ENCODE measurements at regions not wholly inside any gene's neighbourhood (a gene's known extent, or its start where the extent isn't known, plus 50 kb on each side); places are given as distances from the start of the nearest gene placed in this dataset.

DNA sequence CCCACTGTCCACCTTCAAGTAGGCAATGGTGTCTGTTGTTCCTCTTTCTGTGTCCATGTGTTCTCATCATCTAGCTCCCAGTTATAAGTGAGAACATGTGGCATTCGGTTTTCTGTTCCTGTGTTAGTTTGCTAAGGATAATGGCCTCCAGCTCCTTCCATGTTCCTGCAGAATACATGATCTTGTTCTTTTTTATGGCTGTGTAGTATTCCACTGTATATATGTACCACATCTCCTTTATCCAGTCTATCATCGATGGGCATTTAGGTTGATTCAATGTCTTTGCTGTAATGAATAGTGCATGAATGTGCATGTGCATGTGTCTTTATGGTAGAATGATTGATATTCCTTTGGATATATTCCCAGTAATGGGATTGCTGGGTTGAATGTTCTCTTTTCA lies 123.3 kb upstream of the LHX5 start:
- no peak overlapping the region for H3K27ac ChIP-seq (ENCODE audit: low read depth, low read length)
- Mint-ChIP-seq H3K9me3 (peaks cover 0 to 16% (median 1%) of the 10 kb centered on the region in 5 donors), H3K4me3 (no peak overlapping the region), H3K4me1 (peaks cover 0 to 13% (median 5%) of the 10 kb centered on the region in 3 donors), H3K27ac (no peak overlapping the region), H3K27me3 (peaks cover 23 to 37% of the 10 kb centered on the region in 2 donors), H3K36me3 (no peaks in the 10 kb centered on the region)
- ChIA-PET POLR2A (no interaction called here), CTCF (no interaction called here)
- H3K4me3 ChIP-seq (ENCODE audit: low read length), result no peak overlapping the region
- no peaks in the 10 kb centered on the region for H3K9me3 ChIP-seq (ENCODE audit: low read length)
- H3K27me3 ChIP-seq (ENCODE audit: insufficient read depth, low read length, poor library complexity, severe bottlenecking), result no peaks in the 10 kb centered on the region
- no peaks in the 10 kb centered on the region for H3K4me1 ChIP-seq (ENCODE audit: insufficient read depth, low read length)
- DNase-seq, result no peak
- H3K36me3 ChIP-seq (ENCODE audit: insufficient read depth, low read length), result no peaks in the 10 kb centered on the region

DNA sequence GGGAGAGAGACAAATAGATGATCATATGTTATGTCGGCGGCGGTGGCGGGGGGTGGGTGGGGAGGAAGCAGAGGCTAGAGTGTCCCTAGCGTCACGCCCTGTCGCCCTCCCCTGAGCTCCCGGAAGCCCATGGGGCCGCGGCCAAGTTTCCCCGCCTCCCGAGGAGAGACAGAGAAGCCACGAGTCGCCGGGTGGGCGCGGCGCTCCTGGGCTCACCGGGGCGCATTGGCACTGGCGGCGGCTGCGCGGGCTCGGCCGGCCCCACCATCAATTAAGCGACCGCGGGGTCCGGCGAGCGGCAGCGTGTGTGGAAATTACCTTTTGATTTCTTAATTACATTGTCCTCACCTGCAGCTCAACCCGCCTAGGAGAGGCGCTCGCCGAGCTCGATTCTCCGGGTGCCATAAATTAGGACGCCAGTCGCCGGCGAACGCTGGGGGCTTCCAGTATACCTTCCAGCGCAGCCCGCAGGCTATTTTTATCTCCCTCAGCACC lies 119.9 kb upstream of the LHX5 start:
- no peak overlapping the region for H3K27ac Mint-ChIP-seq
- peaks cover 0 to 7% (median 0%) of the 10 kb centered on the region in 3 donors for H3K36me3 Mint-ChIP-seq
- no peaks in the 10 kb centered on the region for H3K27me3 ChIP-seq (ENCODE audit: insufficient read depth, low read length, poor library complexity, severe bottlenecking)
- ChIA-PET POLR2A (no interaction called here), CTCF (interaction anchor here (0.6 kb wide), 1 partner anchor 394 kb away, joined by 3 read pairs; no protein-coding TSS in a partner anchor)
- H3K4me1 Mint-ChIP-seq, result peaks cover 0 to 13% (median 5%) of the 10 kb centered on the region in 3 donors
- H3K9me3 Mint-ChIP-seq, result peaks cover 0 to 25% (median 6%) of the 10 kb centered on the region in 5 donors
- no peaks in the 10 kb centered on the region for H3K9me3 ChIP-seq (ENCODE audit: low read length)
- peak overlapping the region; percentile 43 for H3K27ac ChIP-seq (ENCODE audit: low read depth, low read length)
- H3K36me3 ChIP-seq (ENCODE audit: insufficient read depth, low read length), result no peaks in the 10 kb centered on the region
- no peak for DNase-seq
- H3K27me3 Mint-ChIP-seq, result peaks cover 27 to 56% of the 10 kb centered on the region in 2 donors
- H3K4me1 ChIP-seq (ENCODE audit: insufficient read depth, low read length), result no peaks in the 10 kb centered on the region
- H3K4me3 Mint-ChIP-seq, result peak overlapping the region in 2 of 7 donors; percentile 15 to 47
- no peak overlapping the region for H3K4me3 ChIP-seq (ENCODE audit: low read length)

DNA sequence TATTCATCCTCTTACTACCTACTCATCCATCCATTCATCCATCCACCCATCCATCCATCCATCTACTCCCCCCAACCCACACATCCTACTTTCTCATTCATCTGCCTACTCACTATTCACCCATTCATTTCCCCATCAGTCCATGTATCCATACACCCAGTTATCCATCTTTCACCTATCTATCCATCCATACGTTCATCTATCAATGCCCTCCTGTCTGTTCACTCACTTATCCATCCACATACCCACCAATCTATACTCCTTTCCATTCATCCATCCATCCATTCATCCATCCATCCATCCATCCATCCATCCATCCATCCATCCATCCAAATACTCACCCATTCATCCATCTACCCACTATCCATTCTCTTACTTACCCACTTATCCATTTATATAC lies 117.8 kb upstream of the LHX5 start:
- Histone ChIP-seq H3K9me3 (ENCODE audit: low read length) (no peaks in the 10 kb centered on the region), H3K27ac (ENCODE audit: low read depth, low read length) (no peak overlapping the region), H3K36me3 (ENCODE audit: insufficient read depth, low read length) (no peaks in the 10 kb centered on the region), H3K27me3 (ENCODE audit: insufficient read depth, low read length, poor library complexity, severe bottlenecking) (no peaks in the 10 kb centered on the region), H3K4me1 (ENCODE audit: insufficient read depth, low read length) (no peaks in the 10 kb centered on the region), H3K4me3 (ENCODE audit: low read length) (no peak overlapping the region)
- Mint-ChIP-seq H3K27me3 (peaks cover 29 to 59% of the 10 kb centered on the region in 2 donors), H3K9me3 (peaks cover 0 to 19% (median 7%) of the 10 kb centered on the region in 5 donors), H3K4me3 (no peak overlapping the region), H3K36me3 (peaks cover 0 to 7% (median 0%) of the 10 kb centered on the region in 3 donors), H3K27ac (no peak overlapping the region), H3K4me1 (peaks cover 0 to 13% (median 5%) of the 10 kb centered on the region in 3 donors)
- ChIA-PET POLR2A (no interaction called here), CTCF (no interaction called here)
- no peak for DNase-seq

DNA sequence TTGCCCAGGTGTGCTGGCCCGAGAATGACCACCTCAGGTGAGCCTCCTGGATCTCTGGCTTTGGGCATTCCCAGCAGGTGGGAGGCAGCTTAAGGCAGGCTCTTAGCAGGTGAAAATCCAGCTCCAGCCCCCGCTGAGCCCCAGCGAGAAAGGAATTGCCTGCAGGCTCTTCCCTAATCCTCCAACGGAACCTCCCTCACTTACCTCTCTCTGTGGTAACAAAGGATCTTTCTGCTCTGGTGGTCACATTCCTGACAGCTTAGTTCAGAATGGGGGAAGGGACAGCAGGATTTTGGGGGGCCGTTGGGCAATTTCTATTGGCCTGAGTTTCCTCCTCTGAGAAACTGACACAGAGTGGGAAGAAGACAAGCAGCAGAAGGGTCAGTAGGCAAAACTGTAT lies 116.0 kb upstream of the LHX5 start:
- ChIA-PET CTCF (no interaction called here), POLR2A (no interaction called here)
- H3K27ac Mint-ChIP-seq, result no peak overlapping the region
- peaks cover 0 to 19% (median 12%) of the 10 kb centered on the region in 5 donors for H3K9me3 Mint-ChIP-seq
- H3K27me3 Mint-ChIP-seq, result peaks cover 36 to 68% of the 10 kb centered on the region in 2 donors
- Histone ChIP-seq H3K4me1 (ENCODE audit: insufficient read depth, low read length) (no peaks in the 10 kb centered on the region), H3K27me3 (ENCODE audit: insufficient read depth, low read length, poor library complexity, severe bottlenecking) (no peaks in the 10 kb centered on the region), H3K27ac (ENCODE audit: low read depth, low read length) (no peak overlapping the region), H3K36me3 (ENCODE audit: insufficient read depth, low read length) (no peaks in the 10 kb centered on the region), H3K9me3 (ENCODE audit: low read length) (no peaks in the 10 kb centered on the region), H3K4me3 (ENCODE audit: low read length) (no peak overlapping the region)
- H3K4me1 Mint-ChIP-seq, result peaks cover 0 to 13% (median 5%) of the 10 kb centered on the region in 3 donors
- H3K36me3 Mint-ChIP-seq, result peaks cover 0 to 7% (median 0%) of the 10 kb centered on the region in 3 donors
- no peak overlapping the region for H3K4me3 Mint-ChIP-seq
- no peak for DNase-seq

DNA sequence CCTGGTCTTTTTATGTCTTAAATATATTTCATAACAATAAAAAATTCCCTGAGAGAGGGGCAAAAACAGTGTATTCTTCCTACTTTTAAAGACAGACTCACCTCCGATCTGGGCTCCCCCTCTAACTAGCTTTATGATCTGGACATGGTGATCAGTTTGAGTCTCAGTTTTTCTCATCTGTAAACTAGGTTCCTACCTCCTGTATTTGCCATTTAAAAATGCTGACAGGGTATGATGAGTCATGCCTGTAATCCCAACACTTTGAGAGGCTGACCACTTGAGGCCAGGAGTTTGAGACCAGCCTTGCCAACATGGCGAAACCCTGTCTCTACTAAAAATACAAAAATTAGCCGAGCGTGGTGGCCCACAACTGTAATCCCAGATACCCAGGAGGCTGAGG lies 114.8 kb upstream of the LHX5 start:
- Histone ChIP-seq H3K27me3 (ENCODE audit: insufficient read depth, low read length, poor library complexity, severe bottlenecking) (no peaks in the 10 kb centered on the region), H3K9me3 (ENCODE audit: low read length) (no peaks in the 10 kb centered on the region), H3K36me3 (ENCODE audit: insufficient read depth, low read length) (no peaks in the 10 kb centered on the region), H3K27ac (ENCODE audit: low read depth, low read length) (no peak overlapping the region), H3K4me1 (ENCODE audit: insufficient read depth, low read length) (no peaks in the 10 kb centered on the region), H3K4me3 (ENCODE audit: low read length) (no peak overlapping the region)
- Mint-ChIP-seq H3K9me3 (peaks cover 0 to 16% (median 10%) of the 10 kb centered on the region in 5 donors), H3K36me3 (peaks cover 0 to 7% (median 0%) of the 10 kb centered on the region in 3 donors), H3K27me3 (peaks cover 27 to 66% of the 10 kb centered on the region in 2 donors), H3K4me3 (no peak overlapping the region), H3K27ac (no peak overlapping the region), H3K4me1 (peaks cover 0 to 5% (median 3%) of the 10 kb centered on the region in 3 donors)
- ChIA-PET CTCF (no interaction called here), POLR2A (no interaction called here)
- DNase-seq, result no peak

DNA sequence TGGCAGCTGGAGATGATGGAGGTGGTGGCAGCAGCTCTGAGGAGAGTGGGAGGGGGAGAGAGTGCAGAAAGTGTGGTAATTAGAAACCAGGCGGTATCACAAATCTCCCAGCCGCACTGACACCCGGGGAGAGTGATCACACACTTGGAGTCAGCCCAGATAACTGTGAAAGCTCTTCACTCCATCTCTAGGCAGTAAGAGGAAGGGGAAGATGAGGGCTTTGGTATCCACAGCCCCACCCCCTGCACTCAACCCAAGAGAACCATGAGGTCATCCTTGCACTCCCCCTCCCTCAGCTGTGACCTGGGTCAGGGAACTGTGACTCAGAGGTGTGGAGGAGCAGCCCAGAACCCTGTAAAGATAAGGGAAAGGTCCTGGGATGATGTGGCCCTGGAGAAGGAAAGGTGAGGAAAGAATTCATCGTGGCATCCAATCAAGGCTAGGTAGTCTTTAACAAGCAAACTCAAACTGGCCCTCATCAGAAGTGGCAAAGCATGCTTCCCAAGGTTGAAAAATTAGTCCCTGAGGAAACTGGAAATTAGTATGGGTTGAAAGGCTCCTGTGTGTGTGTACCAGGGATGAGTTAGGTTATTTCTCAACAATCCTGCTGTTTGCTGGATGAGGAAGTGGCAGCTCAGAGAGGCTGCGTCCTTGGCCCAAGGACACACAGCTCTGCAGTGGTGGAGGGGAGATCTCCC lies 111.0 kb upstream of the LHX5 start:
- Histone ChIP-seq H3K27me3 (ENCODE audit: insufficient read depth, low read length, poor library complexity, severe bottlenecking) (no peaks in the 10 kb centered on the region), H3K4me1 (ENCODE audit: insufficient read depth, low read length) (no peaks in the 10 kb centered on the region), H3K36me3 (ENCODE audit: insufficient read depth, low read length) (no peaks in the 10 kb centered on the region), H3K9me3 (ENCODE audit: low read length) (no peaks in the 10 kb centered on the region), H3K27ac (ENCODE audit: low read depth, low read length) (no peak overlapping the region), H3K4me3 (ENCODE audit: low read length) (no peak overlapping the region)
- Mint-ChIP-seq H3K27ac (no peak overlapping the region), H3K36me3 (no peaks in the 10 kb centered on the region), H3K4me1 (no peaks in the 10 kb centered on the region), H3K4me3 (peak overlapping the region in 1 of 7 donors; percentile 74), H3K9me3 (peaks cover 5 to 15% (median 12%) of the 10 kb centered on the region in 5 donors), H3K27me3 (peaks cover 22 to 61% of the 10 kb centered on the region in 2 donors)
- POLR2A ChIA-PET, result no interaction called here
- no peak for DNase-seq
- CTCF ChIA-PET, result no interaction called here

DNA sequence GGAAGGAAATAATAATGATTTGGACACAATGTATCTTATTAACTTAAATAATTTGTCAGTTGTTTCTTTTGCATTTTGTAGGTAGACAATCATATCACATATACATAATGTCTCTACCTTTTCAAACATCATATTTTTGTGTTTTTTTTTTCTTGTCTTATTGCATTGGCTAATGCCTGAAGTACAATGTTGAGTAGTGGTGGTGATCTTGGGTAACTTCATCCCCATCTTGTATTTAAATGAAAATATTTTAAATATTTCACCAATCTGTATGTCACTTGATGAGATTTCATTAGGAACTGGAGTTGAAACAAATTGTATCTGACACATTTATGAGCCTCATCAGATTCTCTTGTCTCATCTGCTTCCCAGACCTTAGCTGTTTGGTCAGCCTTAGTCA lies 109.7 kb upstream of the LHX5 start:
- no peak overlapping the region for H3K27ac Mint-ChIP-seq
- ChIA-PET POLR2A (no interaction called here), CTCF (no interaction called here)
- no peaks in the 10 kb centered on the region for H3K36me3 Mint-ChIP-seq
- no peaks in the 10 kb centered on the region for H3K9me3 ChIP-seq (ENCODE audit: low read length)
- H3K4me1 ChIP-seq (ENCODE audit: insufficient read depth, low read length), result no peaks in the 10 kb centered on the region
- H3K36me3 ChIP-seq (ENCODE audit: insufficient read depth, low read length), result no peaks in the 10 kb centered on the region
- no peak overlapping the region for H3K4me3 Mint-ChIP-seq
- no peaks in the 10 kb centered on the region for H3K4me1 Mint-ChIP-seq
- DNase-seq, result no peak
- peaks cover 5 to 12% (median 6%) of the 10 kb centered on the region in 5 donors for H3K9me3 Mint-ChIP-seq
- H3K27me3 ChIP-seq (ENCODE audit: insufficient read depth, low read length, poor library complexity, severe bottlenecking), result peaks cover under 1% of the 10 kb centered on the region
- H3K4me3 ChIP-seq (ENCODE audit: low read length), result no peak overlapping the region
- peaks cover 22 to 54% of the 10 kb centered on the region in 2 donors for H3K27me3 Mint-ChIP-seq
- no peak overlapping the region for H3K27ac ChIP-seq (ENCODE audit: low read depth, low read length)

DNA sequence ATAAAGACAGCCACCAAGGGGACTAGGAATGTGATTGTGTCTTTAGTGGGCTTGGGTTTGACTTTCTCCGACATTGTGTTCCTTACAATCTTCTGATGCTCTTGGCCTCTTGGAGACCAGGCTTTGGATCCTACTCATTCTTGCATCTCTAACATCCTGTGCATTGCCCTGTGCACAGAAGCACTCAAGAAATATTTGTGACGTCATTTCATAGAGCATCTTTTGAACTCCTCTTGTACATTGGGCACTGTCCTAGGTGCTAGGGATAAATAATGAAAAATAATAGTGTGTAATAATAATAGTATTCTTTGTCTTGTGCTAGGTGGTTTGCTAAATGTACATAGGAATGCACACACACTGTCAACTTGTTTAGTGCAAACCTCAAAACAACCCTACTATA lies 108.8 kb upstream of the LHX5 start:
- H3K4me3 ChIP-seq (ENCODE audit: low read length), result no peak overlapping the region
- H3K9me3 ChIP-seq (ENCODE audit: low read length), result no peaks in the 10 kb centered on the region
- no peaks in the 10 kb centered on the region for H3K4me1 ChIP-seq (ENCODE audit: insufficient read depth, low read length)
- Mint-ChIP-seq H3K9me3 (peaks cover 5 to 12% (median 6%) of the 10 kb centered on the region in 5 donors), H3K4me3 (no peak overlapping the region), H3K36me3 (no peaks in the 10 kb centered on the region), H3K27ac (no peak overlapping the region), H3K27me3 (peaks cover 22 to 60% of the 10 kb centered on the region in 2 donors), H3K4me1 (no peaks in the 10 kb centered on the region)
- peaks cover 4% of the 10 kb centered on the region for H3K27me3 ChIP-seq (ENCODE audit: insufficient read depth, low read length, poor library complexity, severe bottlenecking)
- ChIA-PET POLR2A (no interaction called here), CTCF (no interaction called here)
- H3K27ac ChIP-seq (ENCODE audit: low read depth, low read length), result no peak overlapping the region
- H3K36me3 ChIP-seq (ENCODE audit: insufficient read depth, low read length), result no peaks in the 10 kb centered on the region
- no peak for DNase-seq

Data from CD8-positive, alpha-beta memory T cell (primary cell).